ENCODE measurements at regions not wholly inside any gene's neighbourhood (a gene's known extent, or its start where the extent isn't known, plus 50 kb on each side); places are given as distances from the start of the nearest gene placed in this dataset.

GRCh38 chrX:40964008-40964407 lies 121.2 kb upstream of the USP9X start:
- no CpG with 5 or more reads among the region's 1 CpG for WGBS (ENCODE audit: extremely low coverage, insufficient coverage, insufficient read length)
- H3K4me1 ChIP-seq (ENCODE audit: control insufficient read depth in 1 of 2, insufficient read depth in 2 of 2, low read length in 2 of 2), result peaks cover 0 to 2% of the 10 kb centered on the region in 2 experiments
- no peak overlapping the region for H2AK5ac ChIP-seq (ENCODE audit: low read length)

GRCh38 chrX:40964633-40965586 lies 120.3 kb upstream of the USP9X start:
- no peak overlapping the region for H4K12ac ChIP-seq (ENCODE audit: low read depth, low read length)
- H3K4me3 ChIP-seq (ENCODE audit: low read depth, low read length), result no peak overlapping the region
- no CpG with 5 or more reads among the region's 4 CpGs for WGBS (ENCODE audit: extremely low coverage, insufficient coverage, insufficient read length)
- DNase-seq, result no peak
- H3K4me1 ChIP-seq (ENCODE audit: control insufficient read depth in 1 of 2, insufficient read depth in 2 of 2, low read length in 2 of 2), result peaks cover 0 to 2% of the 10 kb centered on the region in 2 experiments
- no peak overlapping the region for H4K8ac ChIP-seq (ENCODE audit: low read depth, low read length)
- no peaks in the 10 kb centered on the region for H3K9me3 ChIP-seq (ENCODE audit: insufficient read depth, low read depth, low read length)
- H3K9ac ChIP-seq (ENCODE audit: low read length), result no peak overlapping the region
- no peak overlapping the region for H3K18ac ChIP-seq (ENCODE audit: low read length)
- H3K79me1 ChIP-seq (ENCODE audit: low read length), result no peaks in the 10 kb centered on the region
- no peak overlapping the region for H3K4me2 ChIP-seq (ENCODE audit: low read length)
- no peaks in the 10 kb centered on the region for H3K79me2 ChIP-seq (ENCODE audit: control insufficient read depth, insufficient read depth, low read length, poor library complexity)
- H4K91ac ChIP-seq (ENCODE audit: low read depth, low read length), result no peak overlapping the region
- no peak overlapping the region for H3K27ac ChIP-seq (ENCODE audit: low read depth, low read length)
- H2AFZ ChIP-seq (ENCODE audit: insufficient read depth, low read length, poor library complexity), result no peak overlapping the region
- H3K27me3 ChIP-seq (ENCODE audit: insufficient read depth, low read length), result no peaks in the 10 kb centered on the region
- H2AK5ac ChIP-seq (ENCODE audit: low read length), result no peak overlapping the region
- H2BK5ac ChIP-seq (ENCODE audit: low read depth, low read length, poor library complexity), result no peak overlapping the region
- H3K4ac ChIP-seq (ENCODE audit: low read depth, low read length), result no peak overlapping the region
- H3K23ac ChIP-seq (ENCODE audit: low read length), result no peak overlapping the region
- H2BK12ac ChIP-seq (ENCODE audit: low read length), result no peak overlapping the region
- no peaks in the 10 kb centered on the region for H3K36me3 ChIP-seq (ENCODE audit: control insufficient read depth in 1 of 2, insufficient read depth in 2 of 2, low read length in 2 of 2)
- H2BK120ac ChIP-seq (ENCODE audit: insufficient read depth, low read length, poor library complexity), result no peak overlapping the region
- H3K14ac ChIP-seq (ENCODE audit: low read length), result no peak overlapping the region

More at GRCh38 chrX:40964008-40964407, 121.2 kb upstream of the USP9X start:
- Histone ChIP-seq H3K9ac (ENCODE audit: low read length) (no peak overlapping the region), H4K8ac (ENCODE audit: low read depth, low read length) (no peak overlapping the region), H3K27ac (ENCODE audit: low read depth, low read length) (no peak overlapping the region), H2BK12ac (ENCODE audit: low read length) (no peak overlapping the region), H3K4ac (ENCODE audit: low read depth, low read length) (no peak overlapping the region), H3K79me2 (ENCODE audit: control insufficient read depth, insufficient read depth, low read length, poor library complexity) (no peaks in the 10 kb centered on the region), H4K12ac (ENCODE audit: low read depth, low read length) (no peak overlapping the region), H2AFZ (ENCODE audit: insufficient read depth, low read length, poor library complexity) (no peak overlapping the region), H2BK120ac (ENCODE audit: insufficient read depth, low read length, poor library complexity) (no peak overlapping the region), H3K14ac (ENCODE audit: low read length) (no peak overlapping the region), H3K23ac (ENCODE audit: low read length) (no peak overlapping the region), H3K36me3 (ENCODE audit: control insufficient read depth in 1 of 2, insufficient read depth in 2 of 2, low read length in 2 of 2) (no peaks in the 10 kb centered on the region), H3K4me2 (ENCODE audit: low read length) (no peak overlapping the region), H3K18ac (ENCODE audit: low read length) (no peak overlapping the region), H3K9me3 (ENCODE audit: insufficient read depth, low read depth, low read length) (no peaks in the 10 kb centered on the region), H3K79me1 (ENCODE audit: low read length) (no peaks in the 10 kb centered on the region), H4K91ac (ENCODE audit: low read depth, low read length) (no peak overlapping the region), H3K4me3 (ENCODE audit: low read depth, low read length) (no peak overlapping the region), H2BK5ac (ENCODE audit: low read depth, low read length, poor library complexity) (no peak overlapping the region), H3K27me3 (ENCODE audit: insufficient read depth, low read length) (no peaks in the 10 kb centered on the region)
- no peak for DNase-seq

GRCh38 chrX:40966213-40966820 lies 118.9 kb upstream of the USP9X start:
- Histone ChIP-seq H2BK120ac (ENCODE audit: insufficient read depth, low read length, poor library complexity) (no peak overlapping the region), H3K79me1 (ENCODE audit: low read length) (no peaks in the 10 kb centered on the region), H3K23ac (ENCODE audit: low read length) (no peak overlapping the region), H3K14ac (ENCODE audit: low read length) (no peak overlapping the region), H2BK12ac (ENCODE audit: low read length) (no peak overlapping the region), H3K4me1 (ENCODE audit: control insufficient read depth in 1 of 2, insufficient read depth in 2 of 2, low read length in 2 of 2) (peaks cover 0 to 2% of the 10 kb centered on the region in 2 experiments), H3K4ac (ENCODE audit: low read depth, low read length) (no peak overlapping the region), H3K9me3 (ENCODE audit: insufficient read depth, low read depth, low read length) (no peaks in the 10 kb centered on the region), H3K4me2 (ENCODE audit: low read length) (no peak overlapping the region), H3K79me2 (ENCODE audit: control insufficient read depth, insufficient read depth, low read length, poor library complexity) (no peaks in the 10 kb centered on the region), H2AFZ (ENCODE audit: insufficient read depth, low read length, poor library complexity) (no peak overlapping the region), H3K18ac (ENCODE audit: low read length) (no peak overlapping the region), H4K12ac (ENCODE audit: low read depth, low read length) (no peak overlapping the region), H3K9ac (ENCODE audit: low read length) (no peak overlapping the region), H4K91ac (ENCODE audit: low read depth, low read length) (peak overlapping the region; percentile 37), H2AK5ac (ENCODE audit: low read length) (no peak overlapping the region), H2BK5ac (ENCODE audit: low read depth, low read length, poor library complexity) (no peak overlapping the region), H4K8ac (ENCODE audit: low read depth, low read length) (peak overlapping the region; percentile 4), H3K27me3 (ENCODE audit: insufficient read depth, low read length) (no peaks in the 10 kb centered on the region), H3K4me3 (ENCODE audit: low read depth, low read length) (no peak overlapping the region), H3K27ac (ENCODE audit: low read depth, low read length) (no peak overlapping the region), H3K36me3 (ENCODE audit: control insufficient read depth in 1 of 2, insufficient read depth in 2 of 2, low read length in 2 of 2) (no peaks in the 10 kb centered on the region)
- WGBS (ENCODE audit: extremely low coverage, insufficient coverage, insufficient read length), result no CpG with 5 or more reads among the region's 6 CpGs
- DNase-seq, result no peak

- Histone ChIP-seq H3K27me3 (ENCODE audit: insufficient read depth, low read length) (no peaks in the 10 kb centered on the region), H2BK120ac (ENCODE audit: insufficient read depth, low read length, poor library complexity) (no peak overlapping the region), H3K18ac (ENCODE audit: low read length) (no peak overlapping the region), H2BK12ac (ENCODE audit: low read length) (no peak overlapping the region), H4K91ac (ENCODE audit: low read depth, low read length) (no peak overlapping the region), H3K4ac (ENCODE audit: low read depth, low read length) (no peak overlapping the region), H3K23ac (ENCODE audit: low read length) (no peak overlapping the region), H4K12ac (ENCODE audit: low read depth, low read length) (no peak overlapping the region), H3K36me3 (ENCODE audit: control insufficient read depth in 1 of 2, insufficient read depth in 2 of 2, low read length in 2 of 2) (no peaks in the 10 kb centered on the region), H3K79me2 (ENCODE audit: control insufficient read depth, insufficient read depth, low read length, poor library complexity) (no peaks in the 10 kb centered on the region), H2AK5ac (ENCODE audit: low read length) (no peak overlapping the region), H3K14ac (ENCODE audit: low read length) (no peak overlapping the region), H3K9me3 (ENCODE audit: insufficient read depth, low read depth, low read length) (no peaks in the 10 kb centered on the region), H3K4me1 (ENCODE audit: control insufficient read depth in 1 of 2, insufficient read depth in 2 of 2, low read length in 2 of 2) (peaks cover 2% of the 10 kb centered on the region in 2 experiments), H2AFZ (ENCODE audit: insufficient read depth, low read length, poor library complexity) (no peak overlapping the region), H3K79me1 (ENCODE audit: low read length) (no peaks in the 10 kb centered on the region), H4K8ac (ENCODE audit: low read depth, low read length) (no peak overlapping the region), H3K9ac (ENCODE audit: low read length) (no peak overlapping the region), H3K27ac (ENCODE audit: low read depth, low read length) (no peak overlapping the region), H2BK5ac (ENCODE audit: low read depth, low read length, poor library complexity) (no peak overlapping the region), H3K4me2 (ENCODE audit: low read length) (no peak overlapping the region), H3K4me3 (ENCODE audit: low read depth, low read length) (no peak overlapping the region)
- no peak for DNase-seq
- no CpG with 5 or more reads among the region's 7 CpGs for WGBS (ENCODE audit: extremely low coverage, insufficient coverage, insufficient read length)
Measured at GRCh38 chrX:40968180-40968579, 117.1 kb upstream of the USP9X start.

Measured in trophoblast cell (in vitro differentiated cells and primary cell).